GM18867 (cell line): ENCODE measurements at regions not wholly inside any gene's neighbourhood (a gene's known extent, or its start where the extent isn't known, plus 50 kb on each side); places are given as distances from the start of the nearest gene placed in this dataset.

Experiments used
- ATAC-seq: cut with Tn5 transposase; IDR thresholded peaks from one replicate; pipeline ENCODE4 v1.9.1; 2021; ENCODE audit warnings: mild to moderate bottlenecking, moderate library complexity; ENCODE audit not compliant: unreplicated experiment

DNA sequence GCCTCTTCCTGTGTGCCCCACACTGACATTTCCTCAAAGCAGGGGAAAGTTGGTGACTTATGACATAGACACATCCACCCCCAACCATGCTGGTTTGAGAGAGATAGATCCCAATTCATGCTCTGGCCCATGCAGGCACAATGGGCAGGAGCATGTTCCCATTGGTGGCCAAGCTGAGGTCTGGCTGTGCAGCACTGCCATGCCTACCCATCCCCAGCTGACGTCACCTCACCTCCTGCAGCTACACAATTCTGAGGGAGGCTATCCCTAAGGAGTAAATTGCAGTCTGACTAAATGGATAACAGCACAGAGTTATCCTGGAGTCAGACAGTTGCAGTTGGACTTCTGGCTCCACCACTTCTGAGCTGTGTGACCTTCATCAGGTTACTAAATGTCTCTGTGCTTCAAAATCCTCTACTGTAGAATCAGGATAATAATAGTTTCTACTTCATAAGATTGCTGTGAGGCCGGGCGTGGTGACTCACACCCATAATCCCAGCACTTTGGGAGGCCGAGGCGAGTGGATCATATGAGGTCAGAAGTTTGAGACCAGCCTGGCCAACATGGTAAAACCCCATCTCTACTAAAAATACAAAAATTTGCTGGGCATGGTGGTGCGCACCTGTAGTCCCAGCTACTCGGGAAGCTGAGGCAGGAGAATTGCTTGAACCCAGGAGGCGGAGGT lies 323.9 kb downstream of the BCL11B start:
- no peak for ATAC-seq

DNA sequence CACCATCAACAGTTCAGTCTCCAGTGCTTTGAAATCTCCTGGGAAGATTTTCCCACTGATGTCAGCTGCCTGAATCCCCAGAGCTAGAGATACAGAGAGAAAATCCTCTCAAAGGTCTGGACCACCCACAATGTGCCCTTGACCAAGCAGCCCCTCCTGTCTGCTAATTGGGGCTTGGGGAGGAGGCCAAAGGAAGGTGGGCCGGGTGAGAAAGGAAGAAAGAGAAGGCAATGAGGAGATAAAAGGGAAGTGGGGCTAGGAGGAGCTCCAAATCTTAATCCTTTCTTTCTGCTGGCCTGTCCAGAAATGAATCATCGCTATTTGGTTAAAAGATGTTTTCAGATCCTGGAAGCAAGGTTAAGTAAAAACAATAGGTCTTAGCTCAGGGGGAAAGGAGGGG lies 322.9 kb downstream of the BCL11B start:
- no peak for ATAC-seq

DNA sequence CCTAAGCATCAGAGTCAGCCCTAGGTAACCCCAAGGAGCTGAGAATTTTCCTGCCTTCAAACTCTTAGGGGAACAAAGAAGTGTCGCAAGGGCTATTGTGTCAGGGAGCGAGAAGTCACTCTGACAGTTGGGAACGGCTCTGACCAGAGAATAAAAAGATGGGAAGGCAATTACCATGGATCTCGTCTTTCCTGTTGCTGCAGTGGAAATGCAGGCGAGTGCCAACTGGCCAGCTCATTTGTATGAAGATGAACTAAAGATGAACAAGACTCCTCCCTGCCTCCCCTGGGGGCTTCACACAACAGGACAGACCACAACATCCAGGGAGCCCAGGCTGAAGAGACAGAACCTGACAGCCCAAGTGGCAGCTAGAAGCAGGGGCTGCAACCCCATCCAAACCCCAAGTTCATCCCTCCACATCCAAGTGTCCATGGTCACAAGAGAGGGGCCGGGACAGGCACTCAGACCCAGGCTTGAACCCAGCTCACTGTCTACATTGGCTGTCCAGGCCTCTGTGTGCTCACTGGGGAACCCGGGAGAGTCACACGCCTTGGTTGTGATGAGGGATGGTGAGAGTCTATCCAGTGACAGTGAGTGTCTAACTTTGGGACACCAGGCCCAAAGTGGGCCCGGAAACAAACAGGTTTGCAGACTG lies 322.4 kb downstream of the BCL11B start:
- no peak for ATAC-seq

DNA sequence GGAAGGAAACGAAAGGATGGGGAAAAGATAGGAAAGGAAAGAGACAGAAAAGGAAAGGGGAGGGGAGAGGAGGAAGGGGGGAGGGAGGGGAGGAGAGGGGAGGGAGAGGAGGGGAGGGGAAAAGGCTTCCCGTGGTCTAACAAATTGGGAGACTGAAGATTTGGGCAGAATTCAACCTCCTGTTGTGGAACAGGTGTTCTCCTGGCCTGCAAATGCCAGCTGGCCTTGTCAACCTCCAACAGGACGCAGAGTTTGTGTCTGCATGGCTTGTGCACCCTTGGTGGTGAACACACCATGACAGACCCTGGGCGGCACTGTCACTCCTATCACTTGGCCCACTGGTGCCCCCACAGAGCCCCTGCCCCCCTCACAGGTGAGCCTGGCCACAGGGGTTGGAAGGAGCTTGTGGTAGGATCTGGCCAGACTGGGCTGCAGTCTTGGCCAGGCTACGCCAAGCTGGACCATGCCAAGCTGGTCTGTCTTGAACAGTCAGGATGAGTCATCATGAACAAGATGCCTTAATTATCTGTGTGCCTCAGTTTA lies 321.6 kb downstream of the BCL11B start:
- no peak for ATAC-seq

DNA sequence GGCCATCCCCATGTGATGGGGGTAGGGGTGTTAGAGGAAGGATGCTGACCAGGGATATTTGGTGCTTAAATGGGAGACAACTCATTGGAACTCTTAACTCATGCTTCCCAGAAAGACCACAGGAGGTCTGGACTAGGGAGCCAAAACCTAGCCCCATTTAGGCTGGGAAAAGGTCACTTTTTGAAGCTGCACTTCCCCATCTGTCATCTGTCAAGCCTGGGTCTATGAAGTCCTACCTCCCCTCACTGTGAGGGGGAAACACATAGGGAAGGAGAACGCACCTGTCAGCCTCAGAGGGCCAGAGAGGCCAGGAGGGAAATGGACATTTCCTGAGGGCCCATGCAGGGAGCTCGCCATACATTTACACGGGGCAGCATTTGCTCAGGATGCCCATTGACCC lies 321.0 kb downstream of the BCL11B start:
- no peak for ATAC-seq

DNA sequence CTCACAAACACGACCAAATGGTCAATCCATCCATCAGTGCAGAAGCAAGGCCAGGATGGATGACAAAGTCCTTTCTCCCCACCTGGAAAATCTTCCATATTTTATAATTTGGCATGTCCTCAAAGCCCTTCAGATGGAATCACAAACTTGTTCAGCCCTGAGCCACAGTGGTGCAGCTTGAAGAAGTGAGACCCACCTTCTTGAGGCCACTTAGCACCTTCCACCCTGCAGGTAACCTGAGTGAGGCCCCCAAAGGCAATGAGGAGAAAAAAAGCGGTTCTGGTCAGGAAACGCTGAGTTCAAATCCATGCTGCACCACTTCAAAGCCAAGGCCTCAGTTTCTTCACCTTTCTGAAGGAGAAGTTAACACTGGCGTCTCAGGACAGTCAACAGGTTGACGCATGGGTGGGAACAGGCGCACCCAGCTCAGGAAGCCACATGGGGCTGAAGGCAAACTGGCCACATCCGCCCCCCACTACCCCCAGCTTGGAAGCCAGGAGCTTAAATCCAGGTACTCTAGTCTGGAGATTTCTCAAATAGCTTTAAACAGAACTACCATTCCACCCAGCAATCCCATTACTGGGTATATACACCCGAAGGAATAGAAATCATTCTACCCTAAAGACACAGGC lies 320.4 kb downstream of the BCL11B start:
- ATAC-seq: no peak

DNA sequence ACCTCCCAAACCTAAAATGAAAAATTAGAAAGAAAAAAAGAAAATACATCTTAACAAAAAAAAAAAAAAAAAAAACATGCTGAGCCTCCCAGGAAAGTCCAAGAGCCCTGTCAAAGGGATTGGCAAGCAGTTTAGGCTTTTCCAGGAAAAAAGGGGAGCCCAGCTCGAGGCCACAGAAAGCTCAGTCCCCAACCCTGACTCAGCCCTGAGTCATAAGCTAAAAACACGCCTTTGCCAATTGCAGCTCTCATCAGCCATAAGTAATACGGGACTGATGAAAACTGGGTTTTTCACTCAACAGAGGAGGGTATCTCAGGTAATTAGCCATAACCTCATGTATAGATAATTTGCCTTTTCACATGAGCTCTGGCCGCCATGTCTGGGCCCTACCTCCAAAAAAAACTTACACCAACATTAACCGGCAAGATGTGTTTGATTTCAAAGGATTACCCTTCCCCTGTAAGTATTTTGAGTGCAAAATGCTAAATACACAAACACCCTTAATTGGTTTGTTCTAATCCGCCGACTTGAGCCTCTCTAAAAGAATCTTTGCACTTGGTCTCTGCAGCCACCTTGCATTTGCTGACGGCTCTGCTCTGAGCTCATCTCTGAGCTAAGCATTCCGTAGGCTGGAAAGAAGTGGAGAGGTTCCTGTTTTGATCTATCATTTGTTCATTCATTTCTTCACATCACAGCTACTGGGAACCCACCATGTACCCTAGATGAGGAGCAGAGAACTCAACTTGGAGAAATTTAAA lies 319.2 kb downstream of the BCL11B start:
- no peak for ATAC-seq

DNA sequence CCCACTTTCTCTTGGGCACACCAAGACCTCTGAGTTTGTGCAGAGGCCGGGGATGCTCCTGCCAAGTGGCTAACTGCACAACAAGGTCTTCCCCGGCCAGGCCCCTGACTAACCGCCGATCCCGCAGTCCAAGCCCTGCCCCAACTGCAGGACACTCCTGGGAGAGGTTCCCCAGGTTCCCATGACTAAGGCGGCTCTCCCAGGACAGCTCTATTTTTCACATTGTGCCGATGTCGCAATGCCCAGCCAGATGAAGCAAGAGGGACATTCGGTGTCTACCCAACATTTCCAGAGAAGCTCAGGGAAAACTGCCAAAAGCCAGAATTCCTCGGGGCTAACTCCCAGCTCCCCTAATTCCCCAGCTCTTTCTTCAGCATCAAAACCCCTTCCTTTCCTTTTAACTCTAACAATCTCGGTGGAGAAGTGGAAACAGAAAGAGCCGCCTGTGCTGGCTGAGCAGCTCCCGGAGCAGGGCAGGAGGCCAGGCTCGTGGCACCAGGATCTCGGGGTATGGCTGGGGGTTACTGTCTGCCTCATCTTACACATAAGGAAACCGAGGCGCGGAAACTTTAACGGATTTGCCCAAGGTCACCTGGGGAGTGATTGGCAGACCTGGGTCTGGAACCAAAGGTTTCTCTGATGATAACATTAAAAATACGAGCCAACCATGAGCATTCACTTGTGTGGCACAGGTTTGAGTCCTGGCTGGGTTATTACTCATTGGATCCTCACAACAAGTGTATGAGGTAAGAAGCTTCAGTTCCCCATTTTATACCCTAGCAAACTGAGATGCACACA lies 318.2 kb downstream of the BCL11B start:
- ATAC-seq: no peak

DNA sequence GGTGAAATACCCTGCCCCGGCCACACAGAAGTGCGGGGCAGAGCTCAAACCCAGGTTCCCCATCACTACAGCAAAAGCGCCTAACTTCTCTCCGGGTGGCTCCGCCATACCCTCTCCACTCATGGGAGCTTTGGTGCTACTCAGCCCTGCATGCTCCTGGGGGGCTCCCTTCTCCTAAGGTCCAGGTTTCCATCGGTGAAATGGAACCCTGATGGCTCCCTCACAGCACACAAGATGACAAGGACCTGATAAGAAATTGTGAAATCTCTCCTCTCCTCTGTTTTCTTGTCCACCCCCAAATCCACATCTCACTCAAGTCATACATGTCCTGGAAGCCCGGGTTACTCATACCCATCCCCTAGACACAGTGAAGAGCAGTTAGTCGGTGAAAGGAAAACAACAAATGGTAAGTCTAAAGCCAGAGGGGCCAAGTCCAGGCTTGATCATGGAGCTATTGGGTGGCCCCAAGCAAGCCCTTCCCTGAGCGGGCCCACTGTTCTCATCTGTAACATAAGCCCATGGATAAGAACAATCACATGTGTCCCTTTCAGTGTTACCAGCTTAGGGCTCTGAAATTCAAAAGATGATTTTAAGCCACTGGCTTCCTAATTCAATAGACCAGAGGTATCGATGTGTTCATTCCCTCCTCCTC lies 317.5 kb downstream of the BCL11B start:
- no peak for ATAC-seq

DNA sequence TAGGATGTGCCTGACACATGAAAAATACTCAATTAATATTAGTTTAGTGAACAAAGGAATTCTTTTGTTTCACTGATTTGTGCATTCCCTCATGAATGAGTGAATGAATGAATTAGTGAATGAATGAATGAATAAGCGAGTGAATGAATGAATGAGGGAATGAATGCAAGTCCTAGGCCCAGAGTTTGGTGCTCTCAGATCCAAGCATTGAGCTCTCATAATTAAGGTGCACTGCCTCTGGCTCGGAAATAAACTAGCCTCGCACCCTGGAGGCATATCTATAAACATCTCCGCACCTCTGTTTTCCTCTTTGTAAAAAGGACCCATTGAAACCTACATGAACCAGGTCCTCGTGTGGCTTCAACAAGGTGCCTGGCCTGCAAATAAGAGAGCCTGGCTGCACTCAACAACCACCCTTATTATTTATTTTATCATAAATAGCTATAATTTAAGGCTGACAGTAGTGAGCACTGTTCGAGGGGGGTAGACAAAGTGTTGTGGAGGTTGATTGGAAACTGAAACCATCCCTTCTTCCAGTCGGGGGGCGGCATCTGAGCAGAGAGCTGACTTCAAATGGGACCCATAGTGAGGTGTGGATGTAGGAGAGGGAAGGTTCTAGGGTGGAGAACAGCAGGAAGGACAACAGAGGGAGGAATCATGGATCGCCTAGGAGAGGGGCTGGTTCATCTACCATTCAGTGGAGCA lies 316.8 kb downstream of the BCL11B start:
- no peak for ATAC-seq

DNA sequence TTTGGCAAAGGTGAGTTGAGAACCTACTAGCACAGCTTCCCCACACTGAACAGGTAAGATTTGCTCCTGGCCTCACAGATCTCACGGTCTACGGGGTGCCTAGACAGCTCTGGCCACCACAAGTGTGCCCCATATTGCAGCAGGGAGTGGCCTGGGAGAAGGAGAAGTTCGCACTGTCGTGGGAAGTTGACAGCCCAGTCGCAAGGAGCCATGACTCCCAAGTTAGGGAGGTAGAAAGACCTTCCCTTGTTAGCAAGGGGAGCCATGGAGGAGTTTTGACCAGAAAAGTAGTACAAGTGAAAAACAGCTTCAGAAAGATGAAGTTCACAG lies 316.3 kb downstream of the BCL11B start:
- no peak for ATAC-seq

DNA sequence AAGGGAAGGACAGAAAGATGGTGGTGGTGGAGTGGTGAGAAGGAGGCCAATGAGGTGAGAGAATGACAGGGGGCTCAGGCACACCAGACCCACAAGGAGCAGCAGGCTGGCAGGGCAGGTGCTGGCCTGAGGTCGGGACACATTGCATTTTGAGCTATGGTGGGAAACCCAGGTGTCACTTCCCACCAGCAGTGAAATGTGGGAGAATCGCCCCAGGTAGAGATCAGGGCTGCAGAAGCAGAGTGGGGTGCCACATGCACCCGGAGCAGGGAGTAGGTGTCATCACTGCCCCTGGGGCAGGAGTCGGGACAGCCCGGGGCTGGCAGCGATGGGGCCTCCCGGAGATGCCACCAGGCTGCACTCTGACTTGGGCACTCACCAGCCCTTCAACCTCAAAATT lies 315.8 kb downstream of the BCL11B start:
- no peak for ATAC-seq

DNA sequence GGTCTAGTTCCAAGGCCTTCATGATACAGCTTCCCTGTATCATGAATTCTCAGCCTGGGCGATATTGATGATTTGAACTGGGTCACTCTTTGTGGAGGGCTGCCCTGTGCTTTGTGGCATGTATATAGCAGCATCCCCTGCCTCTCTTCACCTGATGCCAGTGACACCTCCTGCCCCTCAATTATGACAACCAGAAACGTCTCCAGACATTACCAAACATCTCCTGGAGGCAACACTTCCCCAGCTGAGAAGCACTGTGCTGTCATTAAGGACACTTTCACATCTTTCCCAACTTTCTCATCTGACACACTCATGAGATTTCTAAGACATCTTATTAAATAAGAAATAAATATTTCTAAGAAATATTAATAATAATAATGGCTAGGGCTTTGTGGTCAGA lies 315.3 kb downstream of the BCL11B start:
- ATAC-seq: no peak

DNA sequence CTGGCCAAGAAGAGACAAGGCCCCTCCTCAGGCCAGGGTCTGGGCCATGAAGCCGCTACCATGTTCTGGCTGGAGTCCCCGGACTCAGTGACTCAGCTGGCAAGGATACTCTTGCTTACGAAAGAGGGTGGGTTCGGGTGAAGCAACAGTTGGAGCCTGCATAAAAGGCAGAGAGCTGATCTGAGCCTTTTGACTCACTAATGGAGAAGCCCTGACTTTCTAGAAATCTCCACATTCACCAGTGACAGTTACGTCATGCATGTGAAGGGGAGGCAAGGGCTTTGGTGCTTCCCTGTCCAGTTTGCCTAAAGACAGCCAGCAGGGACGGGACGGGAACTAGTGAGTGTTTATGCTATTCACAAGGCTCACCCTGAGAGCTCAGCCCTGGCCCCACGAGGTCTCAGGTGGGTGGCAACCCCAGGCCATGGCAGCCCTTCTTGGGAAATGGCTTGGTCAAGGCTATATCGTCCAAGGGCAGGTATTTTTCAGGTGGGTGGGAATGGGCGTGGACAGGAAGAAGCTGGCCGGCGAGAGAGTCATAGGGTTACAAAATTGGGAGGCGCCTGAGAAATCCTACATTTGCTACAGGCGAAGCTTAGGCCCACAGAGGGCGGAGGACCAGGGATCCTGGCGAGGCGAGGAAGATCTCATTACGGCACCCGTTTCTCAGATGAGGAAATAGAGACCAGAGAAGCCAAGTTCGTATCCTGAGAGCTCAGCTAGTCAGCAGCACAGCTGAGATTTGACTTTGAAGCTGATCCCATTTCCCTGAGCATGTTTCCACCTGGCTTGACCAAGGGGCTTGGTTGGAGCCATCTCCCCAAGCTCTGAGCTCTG lies 314.6 kb downstream of the BCL11B start:
- no peak for ATAC-seq

DNA sequence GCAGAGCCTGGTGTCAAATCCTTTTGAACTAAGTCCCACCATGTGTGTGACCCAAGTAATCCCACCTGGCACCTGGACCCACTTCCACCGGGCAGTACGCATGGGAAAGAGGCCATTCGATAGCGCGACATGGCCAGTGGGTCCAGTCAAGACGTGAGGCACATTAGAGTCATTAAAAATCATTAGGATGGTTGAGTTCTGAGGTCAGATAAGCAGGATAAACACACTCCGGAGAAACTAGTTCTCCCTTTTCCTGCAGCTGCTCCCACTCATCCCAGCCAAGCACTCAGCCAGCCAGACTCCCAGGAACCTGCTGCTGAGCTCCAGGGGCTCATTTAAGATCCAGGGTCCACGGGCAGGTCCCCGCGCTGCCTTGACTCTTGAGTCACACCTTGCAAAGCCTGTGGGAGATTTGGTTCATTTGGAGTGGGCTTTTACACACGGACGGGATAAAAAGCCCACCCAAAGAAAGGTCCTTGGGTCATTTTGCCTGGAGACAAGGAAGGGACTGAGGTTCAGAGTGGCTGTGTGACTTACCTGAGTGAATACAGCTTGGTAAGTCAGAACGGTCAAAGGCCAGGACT lies 313.9 kb downstream of the BCL11B start:
- ATAC-seq: no peak

DNA sequence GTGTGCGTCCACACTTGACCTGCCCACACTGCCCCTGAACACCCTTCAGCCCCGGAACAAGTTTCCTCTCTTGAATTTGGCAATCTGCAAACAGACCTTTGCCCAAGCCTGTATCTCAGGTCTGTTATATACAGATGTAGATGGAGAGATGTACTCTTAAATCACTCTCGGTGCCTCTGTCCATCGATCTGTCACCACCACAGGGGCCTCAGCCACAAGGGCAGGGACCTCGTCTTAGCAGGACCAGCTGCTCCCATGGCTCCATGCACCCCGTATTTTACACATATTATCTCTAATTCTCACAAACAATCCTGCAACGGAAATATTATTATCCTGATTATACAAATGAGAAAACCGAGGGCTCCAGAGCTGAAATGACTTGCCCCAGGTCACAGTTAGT lies 313.4 kb downstream of the BCL11B start:
- no peak for ATAC-seq

DNA sequence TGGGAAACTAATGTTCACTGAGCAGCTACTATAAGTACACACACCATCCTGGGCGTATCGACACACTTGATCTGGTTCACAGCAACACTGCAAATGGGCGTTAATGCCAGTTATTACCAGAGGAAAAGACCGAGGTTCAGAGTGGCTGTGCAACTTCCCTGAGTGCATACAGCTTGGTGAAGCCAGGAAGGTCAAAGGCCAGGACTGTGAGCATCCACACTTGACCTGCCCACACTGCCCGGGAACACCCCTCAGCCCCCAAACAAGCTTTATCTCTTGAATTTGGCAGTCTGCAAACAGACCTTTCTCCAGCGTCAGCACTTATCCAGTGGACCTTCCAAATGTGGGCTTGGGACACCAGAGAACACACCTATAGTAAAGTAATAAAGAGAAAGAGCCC lies 312.6 kb downstream of the BCL11B start:
- no peak for ATAC-seq

DNA sequence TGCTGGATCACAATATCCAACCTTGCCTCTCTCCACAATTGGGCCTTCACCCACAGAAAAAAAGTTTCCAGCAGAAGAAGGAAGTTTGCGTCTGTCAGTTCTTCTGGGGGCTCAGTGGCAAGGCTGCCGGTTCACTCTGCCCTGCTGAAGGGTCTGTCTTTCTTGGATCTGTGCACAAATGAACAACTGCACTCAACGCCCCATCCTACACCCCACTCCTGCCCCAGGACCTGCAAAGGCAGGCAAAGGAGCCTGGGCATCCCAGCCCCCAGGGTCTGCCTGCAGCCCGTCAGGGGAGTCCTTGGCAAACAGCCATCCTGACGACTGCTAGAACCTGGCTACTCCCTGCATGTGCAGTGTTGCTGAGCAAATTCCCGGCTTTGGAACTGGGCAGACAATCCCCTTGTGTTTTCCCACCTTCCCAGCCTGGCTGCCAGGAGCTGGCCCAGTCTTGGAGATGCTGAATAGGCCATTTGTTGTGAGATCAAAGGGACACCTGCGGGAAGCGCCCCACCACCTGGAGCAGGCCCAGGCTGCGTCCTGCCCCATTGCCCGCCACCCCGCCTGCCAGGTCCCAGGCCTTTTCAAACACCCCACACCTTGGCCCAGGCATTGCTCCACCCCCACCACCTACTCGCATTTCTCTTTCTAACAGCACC lies 311.9 kb downstream of the BCL11B start:
- ATAC-seq: no peak
